Duodenal mucosa (tissue), 2 donors: ENCODE measurements at regions not wholly inside any gene's neighbourhood (a gene's known extent, or its start where the extent isn't known, plus 50 kb on each side); places are given as distances from the start of the nearest gene placed in this dataset.

Experiments used
- H3K27ac ChIP-seq: one replicate; pipeline ENCODE4 v1.7.0; 2013; ENCODE audit warnings: low read depth, low read length
- H3K27me3 ChIP-seq, 2 donors: one replicate each; pipeline ENCODE4 v1.7.0; 2013; ENCODE audit warnings: low read length in 2 of 2, control low read depth in 1 of 2; ENCODE audit not compliant: insufficient read depth in 2 of 2, control insufficient read depth in 1 of 2
- H3K36me3 ChIP-seq, 2 donors: one replicate each; pipeline ENCODE4 v1.7.0; 2013; ENCODE audit warnings: low read length in 2 of 2, control low read depth in 1 of 2; ENCODE audit not compliant: insufficient read depth in 2 of 2, control insufficient read depth in 1 of 2
- H3K4me1 ChIP-seq, 2 donors: one replicate each; pipeline ENCODE4 v1.7.0; 2013; ENCODE audit warnings: low read length in 2 of 2, control low read depth in 1 of 2; ENCODE audit not compliant: insufficient read depth in 2 of 2, control insufficient read depth in 1 of 2
- H3K4me3 ChIP-seq, 2 donors: one replicate each; pipeline ENCODE4 v1.7.0; 2013; ENCODE audit warnings: low read length in 2 of 2, low read depth in 1 of 2
- H3K9ac ChIP-seq, 2 donors: one replicate each; pipeline ENCODE4 v1.7.0; 2013; ENCODE audit warnings: low read length in 2 of 2, low read depth in 1 of 2
- H3K9me3 ChIP-seq, 2 donors: one replicate each; pipeline ENCODE4 v1.7.0; 2013; ENCODE audit warnings: low read length in 2 of 2, control low read depth in 1 of 2; ENCODE audit not compliant: control insufficient read depth in 1 of 2

DNA sequence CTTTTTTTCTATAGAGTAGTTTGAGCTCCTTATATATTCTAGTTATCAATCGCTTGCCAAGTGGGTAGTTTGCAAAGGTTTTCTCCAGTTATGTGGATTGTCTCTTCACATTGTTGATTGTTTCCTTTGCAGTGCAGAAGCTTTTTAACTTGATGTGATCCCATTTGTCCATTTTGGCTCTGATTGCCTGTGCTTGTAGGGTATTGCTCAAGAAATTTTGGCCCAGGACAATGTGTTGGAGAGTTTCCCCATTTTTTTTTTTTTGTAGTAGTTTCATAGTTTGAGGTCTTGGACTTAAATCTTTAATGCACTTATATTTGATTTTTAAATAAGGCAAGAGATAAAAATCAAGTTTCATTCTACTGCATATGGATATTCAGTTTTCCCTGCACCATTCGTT is 774.8 kb upstream of the ADAMTS5 start:
- H3K4me1 ChIP-seq, result no peaks in the 10 kb centered on the region
- no peak overlapping the region for H3K9ac ChIP-seq

DNA sequence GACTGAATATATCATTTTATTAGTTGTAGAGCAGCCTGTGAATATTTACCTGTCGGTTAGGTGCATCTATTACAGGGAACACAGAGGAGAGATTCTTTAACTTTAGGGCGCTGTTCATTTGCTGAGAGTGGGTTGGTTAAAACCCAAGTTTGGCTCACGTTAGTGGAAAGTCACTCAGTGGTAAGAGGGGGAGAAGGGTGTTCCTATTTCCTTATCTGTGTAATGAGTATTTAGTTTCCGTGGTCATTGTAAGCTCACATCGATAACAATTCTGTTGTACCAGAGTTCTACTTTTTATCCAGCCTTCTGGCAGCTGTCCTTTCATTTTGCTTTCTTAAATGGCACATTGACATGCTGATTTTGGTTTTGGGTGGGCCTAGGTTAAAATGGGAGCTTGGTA is 773.2 kb upstream of the ADAMTS5 start:
- H3K4me1 ChIP-seq, result no peaks in the 10 kb centered on the region
- no peak overlapping the region for H3K27ac ChIP-seq
- no peaks in the 10 kb centered on the region for H3K36me3 ChIP-seq
- no peaks in the 10 kb centered on the region for H3K9me3 ChIP-seq
- H3K27me3 ChIP-seq, result no peaks in the 10 kb centered on the region
- no peak overlapping the region for H3K4me3 ChIP-seq
- no peak overlapping the region for H3K9ac ChIP-seq

More for the DNA sequence above, 774.8 kb upstream of the ADAMTS5 start:
- Histone ChIP-seq H3K27me3 (no peaks in the 10 kb centered on the region), H3K36me3 (no peaks in the 10 kb centered on the region), H3K9me3 (no peaks in the 10 kb centered on the region), H3K4me3 (no peak overlapping the region), H3K27ac (no peak overlapping the region)

DNA sequence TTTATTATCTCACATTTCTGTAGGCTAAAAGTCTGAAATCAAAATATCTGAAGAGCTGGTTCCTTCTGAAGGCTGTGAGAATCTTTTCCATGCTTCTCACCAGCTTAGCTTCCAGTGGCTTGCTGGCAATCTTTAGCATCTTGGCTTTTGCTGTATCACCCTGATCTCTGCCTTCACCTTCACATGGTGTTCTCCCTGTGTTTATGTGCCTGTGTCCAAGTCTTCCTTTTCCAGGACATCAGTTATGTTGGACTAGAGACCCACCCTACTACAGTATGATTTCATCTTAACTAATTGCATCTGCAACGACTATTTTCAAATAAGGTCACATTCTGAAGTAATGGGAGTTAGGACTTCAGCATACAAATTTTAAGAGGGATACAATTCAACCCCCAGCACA is 772.3 kb upstream of the ADAMTS5 start:
- Histone ChIP-seq H3K4me1 (no peaks in the 10 kb centered on the region), H3K27ac (no peak overlapping the region), H3K9ac (no peak overlapping the region), H3K4me3 (no peak overlapping the region), H3K36me3 (no peaks in the 10 kb centered on the region), H3K27me3 (no peaks in the 10 kb centered on the region), H3K9me3 (no peaks in the 10 kb centered on the region)

DNA sequence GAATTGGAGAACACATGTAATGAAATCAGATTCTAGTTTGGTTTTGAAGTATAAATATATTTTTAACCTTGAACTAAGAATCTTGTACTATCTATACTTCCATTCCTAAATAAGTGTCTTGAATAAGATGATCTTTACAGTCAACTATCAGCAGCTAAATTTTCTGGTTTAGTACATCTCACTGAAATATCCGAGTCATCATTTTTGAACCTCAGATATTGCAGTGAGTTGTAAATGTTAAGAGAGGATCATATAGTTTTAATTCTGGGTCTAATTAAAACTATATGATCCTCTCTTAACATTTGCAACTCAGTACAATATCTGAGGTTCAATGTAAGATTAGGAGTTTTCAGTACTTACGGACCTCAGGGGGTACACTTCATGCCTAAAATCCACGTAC is 768.8 kb upstream of the ADAMTS5 start:
- Histone ChIP-seq H3K4me3 (no peak overlapping the region), H3K9ac (no peak overlapping the region), H3K27ac (no peak overlapping the region), H3K27me3 (no peaks in the 10 kb centered on the region), H3K36me3 (no peaks in the 10 kb centered on the region), H3K9me3 (no peaks in the 10 kb centered on the region), H3K4me1 (no peaks in the 10 kb centered on the region)

DNA sequence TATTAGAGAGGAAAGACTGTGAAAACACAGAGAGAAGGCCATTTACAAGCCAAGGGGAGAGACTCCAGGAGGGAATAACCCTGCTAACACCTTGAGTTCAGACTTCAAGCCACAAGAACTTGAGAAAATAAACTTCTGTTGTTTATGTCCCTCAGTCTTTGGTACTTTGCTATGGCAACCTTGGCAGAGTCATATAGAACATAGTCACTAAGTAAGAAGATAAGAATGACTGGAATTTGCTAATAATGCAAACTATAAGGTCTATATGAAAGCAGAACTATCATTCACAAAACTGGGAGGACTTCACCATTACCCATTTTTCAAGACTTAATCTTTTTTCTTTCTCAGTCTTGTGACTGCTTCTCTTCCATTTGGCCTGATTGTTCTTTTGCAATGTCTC is 767.3 kb upstream of the ADAMTS5 start:
- Histone ChIP-seq H3K36me3 (no peaks in the 10 kb centered on the region), H3K27ac (no peak overlapping the region), H3K4me3 (no peak overlapping the region), H3K4me1 (no peaks in the 10 kb centered on the region), H3K9me3 (no peaks in the 10 kb centered on the region), H3K27me3 (no peaks in the 10 kb centered on the region), H3K9ac (no peak overlapping the region)

DNA sequence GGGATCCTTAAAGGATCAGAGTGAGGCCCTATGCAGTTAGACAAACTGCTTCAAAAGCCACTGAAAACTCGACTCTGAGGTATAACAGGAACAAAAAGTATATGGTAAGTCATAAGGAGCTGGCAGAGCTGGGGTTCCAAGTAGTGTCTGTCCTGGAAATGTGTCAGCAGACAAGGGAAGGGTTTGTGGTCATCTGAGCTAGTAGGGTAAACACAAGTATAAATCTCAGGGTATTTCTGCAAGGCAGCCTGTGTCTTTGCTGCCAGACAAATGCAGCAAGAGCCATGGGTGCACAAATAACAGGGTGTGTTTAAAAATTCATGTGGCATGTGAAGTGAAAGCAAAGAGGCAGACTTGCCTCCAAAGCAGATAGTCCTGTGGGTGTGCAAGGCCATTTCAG is 759.0 kb upstream of the ADAMTS5 start:
- Histone ChIP-seq H3K9me3 (no peaks in the 10 kb centered on the region), H3K27ac (no peak overlapping the region), H3K4me1 (peaks cover 3 to 7% of the 10 kb centered on the region in 2 donors), H3K9ac (no peak overlapping the region), H3K4me3 (no peak overlapping the region), H3K27me3 (no peaks in the 10 kb centered on the region), H3K36me3 (no peaks in the 10 kb centered on the region)

DNA sequence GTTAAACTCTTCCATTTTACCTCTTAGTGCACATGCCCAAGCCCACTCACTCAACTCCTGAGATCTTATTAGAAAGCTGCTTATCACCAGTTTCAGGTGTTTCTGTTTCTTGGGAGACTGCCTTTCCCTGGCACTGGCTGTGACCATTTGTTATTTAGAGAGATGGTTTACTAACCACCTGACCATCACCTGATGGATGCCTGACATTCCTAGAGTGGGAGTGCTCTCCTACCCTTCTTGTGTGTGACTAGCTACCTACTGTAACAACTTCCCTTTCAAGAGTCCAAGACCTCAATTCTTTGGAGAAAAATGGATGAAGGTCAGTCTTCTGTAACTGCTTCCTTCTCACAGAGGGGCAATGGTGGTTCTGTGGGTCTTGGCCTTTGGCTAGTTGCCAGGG is 755.2 kb upstream of the ADAMTS5 start:
- Histone ChIP-seq H3K4me1 (peaks cover 3 to 7% of the 10 kb centered on the region in 2 donors), H3K4me3 (no peak overlapping the region), H3K9ac (no peak overlapping the region), H3K27ac (no peak overlapping the region), H3K36me3 (no peaks in the 10 kb centered on the region), H3K9me3 (no peaks in the 10 kb centered on the region), H3K27me3 (no peaks in the 10 kb centered on the region)

DNA sequence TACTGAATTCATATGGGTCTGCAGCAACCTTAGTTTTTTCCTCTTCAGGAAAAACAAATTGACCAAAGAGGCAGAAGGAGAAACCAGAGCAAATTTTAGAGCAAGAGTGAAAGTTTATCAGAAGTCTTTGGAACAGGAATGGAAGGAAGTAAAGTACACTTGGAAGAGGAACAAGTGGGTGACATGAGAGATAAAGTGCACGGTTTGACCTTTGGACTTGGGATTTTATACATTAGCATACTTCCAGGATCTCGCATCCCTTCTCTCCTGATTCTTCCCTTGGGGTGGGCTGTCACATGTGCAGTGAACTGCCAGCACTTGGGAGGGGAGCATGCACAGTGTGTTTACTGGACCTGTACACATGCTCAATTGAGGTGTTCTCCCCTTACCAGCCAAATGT is 754.8 kb upstream of the ADAMTS5 start:
- H3K9me3 ChIP-seq, result no peaks in the 10 kb centered on the region
- peaks cover 3 to 7% of the 10 kb centered on the region in 2 donors for H3K4me1 ChIP-seq
- no peaks in the 10 kb centered on the region for H3K36me3 ChIP-seq
- H3K9ac ChIP-seq, result no peak overlapping the region
- H3K27me3 ChIP-seq, result no peaks in the 10 kb centered on the region
- no peak overlapping the region for H3K27ac ChIP-seq
- no peak overlapping the region for H3K4me3 ChIP-seq

DNA sequence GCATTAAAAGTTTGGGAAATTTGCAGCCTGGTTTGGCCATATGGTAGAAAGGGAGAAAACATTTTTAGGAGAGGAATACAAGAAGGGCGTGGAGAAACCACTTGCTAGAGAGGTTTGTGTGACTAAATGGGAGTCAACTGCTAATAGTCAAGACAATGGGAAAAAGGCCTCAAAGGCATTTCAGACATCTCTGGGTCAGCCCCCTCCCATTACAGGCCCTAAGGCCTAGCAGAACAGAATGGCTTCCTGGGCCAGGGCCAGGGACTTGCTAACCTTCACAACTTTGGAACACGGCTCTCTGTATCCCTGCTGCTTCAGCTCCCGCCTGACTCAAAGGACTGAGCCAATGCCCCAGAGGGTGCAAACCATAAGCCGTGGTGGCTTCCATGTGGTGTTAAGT is 752.3 kb upstream of the ADAMTS5 start:
- H3K4me3 ChIP-seq, result no peak overlapping the region
- H3K9me3 ChIP-seq, result no peaks in the 10 kb centered on the region
- no peak overlapping the region for H3K9ac ChIP-seq
- no peak overlapping the region for H3K27ac ChIP-seq
- H3K36me3 ChIP-seq, result no peaks in the 10 kb centered on the region
- H3K27me3 ChIP-seq, result no peaks in the 10 kb centered on the region
- peaks cover 3 to 5% of the 10 kb centered on the region in 2 donors for H3K4me1 ChIP-seq

DNA sequence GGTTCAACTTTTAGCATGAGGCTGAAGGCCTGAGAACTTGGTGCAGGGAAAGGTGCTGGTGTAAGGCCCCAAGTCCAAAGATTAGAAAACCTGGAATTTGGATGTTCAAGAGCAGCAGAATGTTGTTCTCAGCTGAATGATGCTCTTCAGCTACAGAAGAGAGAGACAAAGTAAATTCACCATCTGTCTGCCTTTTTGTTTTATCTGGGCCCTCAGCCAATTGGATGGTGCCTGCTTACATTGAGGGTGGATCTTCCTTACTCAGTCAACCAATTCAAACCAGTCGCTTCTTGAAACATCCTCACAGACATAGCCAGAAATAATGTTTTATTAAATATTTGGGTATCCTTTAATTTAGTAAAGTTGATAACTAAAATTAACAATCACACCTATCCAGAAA is 748.2 kb upstream of the ADAMTS5 start:
- no peak overlapping the region for H3K27ac ChIP-seq
- H3K27me3 ChIP-seq, result no peaks in the 10 kb centered on the region
- no peak overlapping the region for H3K4me3 ChIP-seq
- no peaks in the 10 kb centered on the region for H3K9me3 ChIP-seq
- H3K36me3 ChIP-seq, result no peaks in the 10 kb centered on the region
- H3K9ac ChIP-seq, result no peak overlapping the region
- peaks cover 5 to 16% of the 10 kb centered on the region in 2 donors for H3K4me1 ChIP-seq
